ENCODE measurements at regions not wholly inside any gene's neighbourhood (a gene's known extent, or its start where the extent isn't known, plus 50 kb on each side); places are given as distances from the start of the nearest gene placed in this dataset.

DNA sequence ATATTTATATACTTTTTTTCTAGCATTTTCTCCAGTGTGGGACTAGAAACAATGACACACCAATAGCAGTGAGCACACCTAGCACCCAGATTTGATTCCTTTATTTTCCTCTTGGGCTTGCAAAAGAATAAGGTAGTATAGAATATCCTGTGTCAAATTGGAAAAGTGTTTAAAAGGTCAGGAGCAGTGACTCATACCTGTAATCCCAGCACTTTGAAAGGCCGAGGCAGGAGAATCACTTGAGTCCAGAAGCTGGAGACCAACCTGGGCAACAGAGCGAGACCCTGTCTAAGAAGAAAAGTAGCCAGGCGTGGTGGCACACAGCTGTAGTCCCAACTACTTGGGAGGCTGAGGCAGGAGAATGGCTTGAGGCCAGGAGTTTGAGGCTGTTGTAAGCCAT, 53.8 kb upstream of the SGPP1 start:
- H3K4me3 ChIP-seq, result no peak overlapping the region
- ATAC-seq, result no peak
- 95 to 100% methylated on average over 2 to 3 of the region's 3 CpGs for WGBS, 2 donors (ENCODE audit: low coverage in 1 of 2)

DNA sequence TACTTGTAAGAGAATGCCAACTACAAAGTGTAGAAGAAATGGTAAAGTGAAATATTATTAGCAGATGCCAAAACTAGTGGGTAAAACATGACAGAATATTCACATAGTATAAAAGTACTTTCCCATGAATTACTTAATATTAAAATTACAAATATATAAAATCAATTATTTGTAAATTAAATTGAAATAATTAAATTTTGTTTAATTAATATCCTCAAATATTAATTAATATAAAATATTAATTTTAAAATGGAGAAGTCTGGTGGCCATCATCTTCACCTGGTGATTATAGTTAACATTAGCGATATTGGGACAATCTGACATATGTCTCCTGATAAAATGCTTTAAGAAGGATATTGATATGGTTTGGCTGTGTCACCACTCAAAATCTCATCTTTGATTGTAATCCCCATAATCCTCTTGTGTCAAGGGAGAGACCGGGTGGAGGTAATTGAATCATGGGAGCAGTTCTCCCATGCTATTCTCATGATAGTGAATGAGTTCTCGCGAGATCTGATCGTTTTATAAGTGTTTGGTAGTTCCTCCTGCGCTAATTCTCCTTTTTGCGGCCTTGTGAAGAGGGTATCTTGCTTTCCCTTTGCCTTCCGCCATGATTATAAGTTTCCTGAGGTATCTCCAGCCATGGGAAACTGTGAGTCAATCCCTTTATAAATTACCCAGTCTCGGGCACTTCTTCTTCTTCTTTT, 55.0 kb upstream of the SGPP1 start:
- H3K36me3 ChIP-seq, result no peaks in the 10 kb centered on the region
- no peak overlapping the region for H3K27ac ChIP-seq
- WGBS, 2 donors (ENCODE audit: low coverage in 1 of 2), result 85 to 89% methylated on average over 8 to 9 of the region's 9 CpGs
- no peak overlapping the region for H3K4me3 ChIP-seq
- ATAC-seq, result no peak
- TF ChIP-seq, protein P1, sequence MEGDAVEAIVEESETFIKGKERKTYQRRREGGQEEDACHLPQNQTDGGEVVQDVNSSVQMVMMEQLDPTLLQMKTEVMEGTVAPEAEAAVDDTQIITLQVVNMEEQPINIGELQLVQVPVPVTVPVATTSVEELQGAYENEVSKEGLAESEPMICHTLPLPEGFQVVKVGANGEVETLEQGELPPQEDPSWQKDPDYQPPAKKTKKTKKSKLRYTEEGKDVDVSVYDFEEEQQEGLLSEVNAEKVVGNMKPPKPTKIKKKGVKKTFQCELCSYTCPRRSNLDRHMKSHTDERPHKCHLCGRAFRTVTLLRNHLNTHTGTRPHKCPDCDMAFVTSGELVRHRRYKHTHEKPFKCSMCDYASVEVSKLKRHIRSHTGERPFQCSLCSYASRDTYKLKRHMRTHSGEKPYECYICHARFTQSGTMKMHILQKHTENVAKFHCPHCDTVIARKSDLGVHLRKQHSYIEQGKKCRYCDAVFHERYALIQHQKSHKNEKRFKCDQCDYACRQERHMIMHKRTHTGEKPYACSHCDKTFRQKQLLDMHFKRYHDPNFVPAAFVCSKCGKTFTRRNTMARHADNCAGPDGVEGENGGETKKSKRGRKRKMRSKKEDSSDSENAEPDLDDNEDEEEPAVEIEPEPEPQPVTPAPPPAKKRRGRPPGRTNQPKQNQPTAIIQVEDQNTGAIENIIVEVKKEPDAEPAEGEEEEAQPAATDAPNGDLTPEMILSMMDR (IDR thresholded peaks at IDR 0.05), result no peak
- TF ChIP-seq POLR2A (IDR thresholded peaks at IDR 0.05) (no peak), EP300 (IDR thresholded peaks at IDR 0.05) (no peak), POLR2AphosphoS5 (IDR thresholded peaks at IDR 0.05) (no peak)
- no peaks in the 10 kb centered on the region for H3K9me3 ChIP-seq
- H3K4me1 ChIP-seq, result peaks cover 0 to 1% (median 0%) of the 10 kb centered on the region in 3 donors
- H3K27me3 ChIP-seq, result peaks cover 4% of the 10 kb centered on the region

More for the DNA sequence above, 53.8 kb upstream of the SGPP1 start:
- peaks cover 4% of the 10 kb centered on the region for H3K27me3 ChIP-seq
- H3K36me3 ChIP-seq, result no peaks in the 10 kb centered on the region
- no peaks in the 10 kb centered on the region for H3K4me1 ChIP-seq
- H3K9me3 ChIP-seq, result no peaks in the 10 kb centered on the region
- H3K27ac ChIP-seq, result no peak overlapping the region
- TF ChIP-seq EP300 (IDR thresholded peaks at IDR 0.05) (no peak), POLR2A (IDR thresholded peaks at IDR 0.05) (no peak), POLR2AphosphoS5 (IDR thresholded peaks at IDR 0.05) (no peak)
- TF ChIP-seq, protein P1 (IDR thresholded peaks at IDR 0.05), result no peak

DNA sequence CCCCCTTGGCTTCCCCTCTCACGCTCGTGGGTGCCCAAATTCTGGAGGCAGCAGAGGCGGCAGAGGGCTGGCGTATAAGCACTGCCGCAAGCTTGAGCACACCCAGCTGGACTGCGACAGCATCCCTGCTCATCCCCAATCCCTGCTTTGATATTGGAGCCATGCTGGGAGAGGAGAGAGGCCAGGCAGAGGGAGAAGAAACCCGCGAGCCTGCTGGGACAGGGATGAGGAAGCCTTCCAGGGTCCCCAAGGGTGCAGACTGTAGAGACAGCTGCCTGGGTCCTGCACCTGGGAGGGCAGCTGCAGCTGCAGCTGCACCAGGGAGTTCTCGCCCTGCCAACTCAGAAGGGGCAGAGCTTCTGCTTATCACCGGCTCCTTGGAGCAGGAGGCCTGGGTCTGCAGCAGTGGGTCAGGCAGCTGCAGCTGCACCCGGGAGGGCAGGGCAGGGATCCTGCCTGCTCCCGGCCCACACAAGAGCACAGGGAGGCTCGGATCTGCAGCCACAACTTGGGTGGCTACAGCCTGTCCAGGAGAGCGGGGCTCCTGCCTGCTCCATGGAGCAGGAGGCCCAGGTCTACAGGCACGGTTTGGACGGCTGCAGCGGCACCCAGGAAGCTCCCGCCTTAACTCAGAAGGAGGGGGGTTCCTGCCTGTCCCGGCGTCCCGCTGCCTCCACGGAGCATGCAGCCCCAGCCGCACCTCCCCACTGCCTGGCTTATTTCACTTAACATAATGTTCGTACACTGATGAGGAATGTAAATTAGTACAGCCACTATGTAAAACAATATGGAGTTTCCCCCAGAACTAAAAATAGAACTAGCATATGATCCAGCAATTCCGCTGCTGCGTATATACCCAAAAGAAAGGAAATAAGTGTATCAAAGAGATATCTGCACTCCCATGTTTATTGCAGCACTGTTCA, 60.4 kb upstream of the SGPP1 start:
- H3K36me3 ChIP-seq, result no peaks in the 10 kb centered on the region
- peak overlapping the region in 1 of 2 donors; percentile 32 for H3K4me3 ChIP-seq
- TF ChIP-seq, protein P1 (IDR thresholded peaks at IDR 0.05), result no peak
- TF ChIP-seq EP300 (IDR thresholded peaks at IDR 0.05), result no peak
- no peak for TF ChIP-seq POLR2AphosphoS5 (IDR thresholded peaks at IDR 0.05)
- TF ChIP-seq POLR2A (IDR thresholded peaks at IDR 0.05), result no peak
- no peaks in the 10 kb centered on the region for H3K9me3 ChIP-seq
- H3K4me1 ChIP-seq, result peaks cover 0 to 11% (median 5%) of the 10 kb centered on the region in 3 donors
- no peak overlapping the region for H3K27ac ChIP-seq
- ATAC-seq, result no peak
- 22 to 29% methylated on average over 2 to 3 of the region's 26 CpGs for WGBS, 2 donors (ENCODE audit: low coverage in 1 of 2)
- H3K27me3 ChIP-seq, result peaks cover 4% of the 10 kb centered on the region

DNA sequence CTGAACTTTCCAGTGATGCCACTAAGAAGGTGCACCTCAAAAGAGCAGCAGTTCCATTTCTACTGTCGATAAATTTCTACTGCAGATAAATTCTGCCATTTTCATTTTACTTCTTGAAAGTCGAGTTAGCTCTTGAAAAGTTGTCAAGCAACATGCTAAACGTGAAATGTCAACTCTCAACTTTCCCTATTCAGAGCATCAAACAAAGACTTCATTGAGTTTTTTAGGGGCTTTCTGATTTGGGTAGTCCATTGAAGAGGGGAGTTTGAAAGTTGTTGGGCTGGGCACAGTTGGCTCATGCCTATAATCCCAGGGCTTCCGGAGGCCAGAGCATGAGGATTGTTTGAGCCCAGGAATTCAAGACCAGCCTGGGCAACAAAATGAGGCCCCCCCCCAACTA, 59.4 kb upstream of the SYNE2 start:
- Histone ChIP-seq H3K4me1 (peaks cover 0 to 4% (median under 1%) of the 10 kb centered on the region in 3 donors), H3K27ac (no peak overlapping the region), H3K27me3 (no peaks in the 10 kb centered on the region), H3K36me3 (no peaks in the 10 kb centered on the region), H3K9me3 (no peaks in the 10 kb centered on the region), H3K4me3 (no peak overlapping the region)
- TF ChIP-seq, protein P1 (IDR thresholded peaks at IDR 0.05), result no peak
- TF ChIP-seq EP300 (IDR thresholded peaks at IDR 0.05), result no peak
- no peak for TF ChIP-seq POLR2A (IDR thresholded peaks at IDR 0.05)
- WGBS, 2 donors (ENCODE audit: low coverage in 1 of 2), result 77 to 79% methylated on average over 3 to 4 of the region's 4 CpGs
- ATAC-seq, result no peak

All from gastroesophageal sphincter (tissue), 4 donors.